B cell (primary cell): ENCODE measurements at regions not wholly inside any gene's neighbourhood (a gene's known extent, or its start where the extent isn't known, plus 50 kb on each side); places are given as distances from the start of the nearest gene placed in this dataset.

Experiments
- ATAC-seq: fragments of 200-7000 bp; cut with Tn5 transposase; one replicate; pipeline ENCODE4 v1.10.0; 2021; ENCODE audit warnings: low read depth, mild to moderate bottlenecking, moderate number of reproducible peaks, moderate library complexity
- CTCF ChIA-PET: fragments of 350-600 bp; sonication (Branson Sonifier 250); formaldehyde crosslinking; loops from one replicate; lab custom pipeline; 2021; ENCODE audit warnings: antibody characterized with exemption, inconsistent platforms; lab: Charles Lee
- POLR2A ChIA-PET: fragments of 350-600 bp; sonication (Branson Sonifier 250); formaldehyde crosslinking; loops from one replicate; lab custom pipeline; 2021; ENCODE audit warnings: antibody characterized with exemption; lab: Charles Lee
- DNase-seq: peaks from one replicate; pipeline ENCODE4 v3.0.0; 2013
- H2AFZ ChIP-seq: 2 replicates; pipeline ENCODE4 v1.6.1; 2012; ENCODE audit warnings: mild to moderate bottlenecking, low read depth, low read length; ENCODE audit not compliant: insufficient read depth, poor library complexity, severe bottlenecking
- H3K27ac ChIP-seq, 2 donors: 1 replicate in 1 of 2; 2 replicates in 1 of 2; pipeline ENCODE4 v1.5.1; 2012 to 2013; ENCODE audit warnings: low read length in 2 of 2, mild to moderate bottlenecking in 2 of 2, moderate library complexity in 1 of 2
- H3K27me3 ChIP-seq, 4 experiments: fragments of 200-600 bp in 1 of 4; sonication (generic) in 1 of 4; replicated peaks in 1 of 4; 1 replicate in 2 of 4; 2 replicates in 2 of 4; pipeline versions ENCODE4 v1.6.1 to v1.7.0; 2013 to 2016; ENCODE audit warnings: low read length in 3 of 4, mild to moderate bottlenecking in 2 of 4, mixed read lengths in 1 of 4, moderate library complexity in 1 of 4; ENCODE audit not compliant: insufficient read depth in 4 of 4, control insufficient read depth in 3 of 4; ENCODE audit errors: control extremely low read depth in 1 of 4
- H3K36me3 ChIP-seq, 2 experiments: replicated peaks in 1 of 2; 1 replicate in 1 of 2; 2 replicates in 1 of 2; pipeline versions ENCODE4 v1.6.1 to v1.7.1; 2013; ENCODE audit warnings: low read length in 1 of 2; ENCODE audit not compliant: insufficient read depth in 2 of 2, control insufficient read depth in 1 of 2; ENCODE audit errors: control extremely low read depth in 1 of 2, extremely low read depth in 1 of 2
- H3K4me1 ChIP-seq, 2 donors: fragments of 200-600 bp in 1 of 2; sonication (generic) in 1 of 2; 1 replicate in 1 of 2; 2 replicates in 1 of 2; pipeline versions ENCODE4 v1.5.1 to v1.6.1; 2013 to 2017; ENCODE audit warnings: low read length in 2 of 2; ENCODE audit not compliant: control insufficient read depth in 2 of 2, insufficient read depth in 2 of 2
- H3K4me2 ChIP-seq: replicated peaks from 2 replicates; pipeline ENCODE3; 2012; ENCODE audit warnings: mild to moderate bottlenecking, low read depth, low read length; ENCODE audit not compliant: poor library complexity, severe bottlenecking
- H3K4me3 ChIP-seq, 5 experiments: fragments of 200-600 bp in 1 of 5; sonication (generic) in 1 of 5; 1 replicate in 3 of 5; 2 replicates in 2 of 5; pipeline versions ENCODE4 v1.5.1 to v1.7.0; 2011 to 2016; ENCODE audit warnings: low read length in 4 of 5, mild to moderate bottlenecking in 4 of 5, low read depth in 2 of 5, control low read depth in 1 of 5, moderate library complexity in 1 of 5; ENCODE audit not compliant: insufficient read depth in 1 of 5; ENCODE audit errors: control extremely low read depth in 1 of 5, extremely low read depth in 1 of 5
- H3K79me2 ChIP-seq: fragments of 200-600 bp; sonication (generic); one replicate; pipeline ENCODE4 v1.6.0; 2016; ENCODE audit warnings: low read length; ENCODE audit not compliant: control insufficient read depth, insufficient read depth
- H3K9ac ChIP-seq: fragments of 200-600 bp; sonication (generic); 2 replicates; pipeline ENCODE4 v1.6.1; 2017; ENCODE audit warnings: mild to moderate bottlenecking, low read length, moderate library complexity
- H3K9me3 ChIP-seq, 3 donors: one replicate each; pipeline versions ENCODE4 v1.6.1 to v1.7.1; 2013; ENCODE audit warnings: low read length in 2 of 3; ENCODE audit not compliant: control insufficient read depth in 2 of 3, insufficient read depth in 1 of 3; ENCODE audit errors: control extremely low read depth in 1 of 3
- H4K20me1 ChIP-seq: 2 replicates; pipeline ENCODE4 v1.6.0; 2012; ENCODE audit warnings: mild to moderate bottlenecking, low read length; ENCODE audit not compliant: insufficient read depth, control insufficient read depth, poor library complexity, severe bottlenecking
- H3K27ac Mint-ChIP-seq: one replicate; pipeline ENCODE4 v1.8.0; 2021; ENCODE audit warnings: mixed read lengths
- H3K27me3 Mint-ChIP-seq: one replicate; pipeline ENCODE4 v1.8.0; 2021; ENCODE audit warnings: mixed read lengths
- H3K4me1 Mint-ChIP-seq: one replicate; pipeline ENCODE4 v1.8.0; 2021; ENCODE audit warnings: mixed read lengths
- H3K4me3 Mint-ChIP-seq: one replicate; pipeline ENCODE4 v1.8.0; 2021; ENCODE audit warnings: mixed read lengths
- H3K9me3 Mint-ChIP-seq: one replicate; pipeline ENCODE4 v1.8.0; 2022; ENCODE audit warnings: mixed read lengths; ENCODE audit not compliant: insufficient read depth
- CTCF ChIP-seq: fragments of 200-600 bp; IDR thresholded peaks from one replicate; pipeline ENCODE4 v1.8.0; 2022; ENCODE audit warnings: antibody characterized with exemption, mild to moderate bottlenecking
- EZH2 ChIP-seq: IDR thresholded peaks from 2 replicates; pipeline ENCODE4 v1.6.1; 2012; ENCODE audit warnings: borderline replicate concordance, low read depth, mild to moderate bottlenecking, moderate library complexity, low read length; ENCODE audit not compliant: insufficient read depth, poor library complexity, severe bottlenecking
- WGBS: methylation state at CpG from one replicate; pipeline ENCODE4 v1.1.5; 2013; ENCODE audit warnings: missing lambda C conversion rate; ENCODE audit not compliant: insufficient coverage; 5-methylcytosine and 5-hydroxymethylcytosine counted together
- intact Hi-C: fragments of 100-400 bp; cut with micrococcal nuclease; formaldehyde crosslinking; loops from one replicate; pipeline ENCODE4 v1.10.0; 2022

- DNase-seq (no peak), ATAC-seq (no peak)
- ChIA-PET CTCF (no interaction called here), POLR2A (no interaction called here)
- no peak overlapping the region for H3K4me3 Mint-ChIP-seq
- no peaks in the 10 kb centered on the region for H3K27me3 ChIP-seq
- H2AFZ ChIP-seq, result no peak overlapping the region
- H3K4me2 ChIP-seq, result no peak overlapping the region
- TF ChIP-seq EZH2, result no peak
- H3K4me1 ChIP-seq, result no peaks in the 10 kb centered on the region
- no peaks in the 10 kb centered on the region for H3K36me3 ChIP-seq
- H3K4me1 Mint-ChIP-seq, result no peaks in the 10 kb centered on the region
- no peaks in the 10 kb centered on the region for H3K9me3 ChIP-seq
- no peaks in the 10 kb centered on the region for H3K27me3 Mint-ChIP-seq
- no peaks in the 10 kb centered on the region for H4K20me1 ChIP-seq
- H3K27ac ChIP-seq, result no peak overlapping the region
- no peaks in the 10 kb centered on the region for H3K79me2 ChIP-seq
- H3K9me3 Mint-ChIP-seq, result no peaks in the 10 kb centered on the region
- H3K4me3 ChIP-seq, result no peak overlapping the region
- no peak overlapping the region for H3K27ac Mint-ChIP-seq
- intact Hi-C loops, result no loop called here
- H3K9ac ChIP-seq, result no peak overlapping the region
These were observed 846.2 kb downstream of the SLC4A3 start for GRCh38 chr2:220473611-220474010.

- Histone ChIP-seq H3K9me3 (no peaks in the 10 kb centered on the region), H3K4me3 (no peak overlapping the region), H3K4me2 (no peak overlapping the region), H3K4me1 (no peaks in the 10 kb centered on the region), H3K27ac (no peak overlapping the region), H3K79me2 (no peaks in the 10 kb centered on the region), H2AFZ (no peak overlapping the region), H3K27me3 (no peaks in the 10 kb centered on the region), H3K9ac (no peak overlapping the region), H4K20me1 (no peaks in the 10 kb centered on the region), H3K36me3 (no peaks in the 10 kb centered on the region)
- DNase-seq, result no peak
- Mint-ChIP-seq H3K9me3 (no peaks in the 10 kb centered on the region), H3K4me1 (no peaks in the 10 kb centered on the region), H3K4me3 (no peak overlapping the region), H3K27me3 (no peaks in the 10 kb centered on the region), H3K27ac (no peak overlapping the region)
- ATAC-seq, result no peak
- ChIA-PET CTCF (no interaction called here), POLR2A (no interaction called here)
- intact Hi-C loops, result no loop called here
- WGBS, result no CpG with 5 or more reads among the region's 4 CpGs
- TF ChIP-seq CTCF, result no peak
- no peak for TF ChIP-seq EZH2
These were observed 849.4 kb downstream of the SLC4A3 start for GRCh38 chr2:220476877-220477276.
